ENCODE measurements at regions not wholly inside any gene's neighbourhood (a gene's known extent, or its start where the extent isn't known, plus 50 kb on each side); places are given as distances from the start of the nearest gene placed in this dataset.

- Mint-ChIP-seq H3K4me1 (ENCODE audit: unreplicated experiment) (peaks cover 5% of the 10 kb centered on the region), H3K9me3 (no peaks in the 10 kb centered on the region), H3K27me3 (no peaks in the 10 kb centered on the region), H3K36me3 (no peaks in the 10 kb centered on the region), H3K4me3 (no peak overlapping the region), H3K27ac (no peak overlapping the region)
- no peak for DNase-seq (ENCODE audit: extremely low spot score, unreplicated experiment)
- no peak for TF ChIP-seq CTCF (conservative IDR thresholded peaks at IDR 0.05)
Measured at GRCh38 chr1:157203166-157203565, 65.0 kb upstream of the ETV3 start.

GRCh38 chr1:157202331-157202730 lies 64.1 kb upstream of the ETV3 start:
- Mint-ChIP-seq H3K4me3 (no peak overlapping the region), H3K4me1 (ENCODE audit: unreplicated experiment) (peaks cover 5% of the 10 kb centered on the region), H3K9me3 (no peaks in the 10 kb centered on the region), H3K27me3 (no peaks in the 10 kb centered on the region), H3K27ac (no peak overlapping the region), H3K36me3 (no peaks in the 10 kb centered on the region)
- DNase-seq (ENCODE audit: extremely low spot score, unreplicated experiment): no peak
- no peak for TF ChIP-seq CTCF (conservative IDR thresholded peaks at IDR 0.05)

GRCh38 chr1:157201767-157202166 lies 63.6 kb upstream of the ETV3 start:
- H3K4me3 Mint-ChIP-seq: no peak overlapping the region
- DNase-seq (ENCODE audit: extremely low spot score, unreplicated experiment): no peak
- no peak for TF ChIP-seq CTCF (conservative IDR thresholded peaks at IDR 0.05)

GRCh38 chr1:157200451-157200850 lies 62.3 kb upstream of the ETV3 start:
- DNase-seq (ENCODE audit: extremely low spot score, unreplicated experiment): no peak
- H3K36me3 Mint-ChIP-seq: no peaks in the 10 kb centered on the region
- no peak overlapping the region for H3K27ac Mint-ChIP-seq
- H3K9me3 Mint-ChIP-seq: no peaks in the 10 kb centered on the region
- no peak for TF ChIP-seq CTCF (conservative IDR thresholded peaks at IDR 0.05)
- no peak overlapping the region for H3K4me3 Mint-ChIP-seq
- H3K4me1 Mint-ChIP-seq (ENCODE audit: unreplicated experiment): peaks cover 5% of the 10 kb centered on the region
- no peaks in the 10 kb centered on the region for H3K27me3 Mint-ChIP-seq

More at GRCh38 chr1:157201767-157202166, 63.6 kb upstream of the ETV3 start:
- Mint-ChIP-seq H3K27ac (no peak overlapping the region), H3K4me1 (ENCODE audit: unreplicated experiment) (peaks cover 5% of the 10 kb centered on the region), H3K27me3 (no peaks in the 10 kb centered on the region), H3K9me3 (no peaks in the 10 kb centered on the region), H3K36me3 (no peaks in the 10 kb centered on the region)

GRCh38 chr1:157199421-157199755 lies 61.2 kb upstream of the ETV3 start:
- Mint-ChIP-seq H3K27me3 (no peaks in the 10 kb centered on the region), H3K4me3 (no peak overlapping the region), H3K4me1 (ENCODE audit: unreplicated experiment) (peaks cover 5% of the 10 kb centered on the region), H3K27ac (no peak overlapping the region), H3K9me3 (no peaks in the 10 kb centered on the region), H3K36me3 (no peaks in the 10 kb centered on the region)
- TF ChIP-seq CTCF (conservative IDR thresholded peaks at IDR 0.05): no peak
- no peak for DNase-seq (ENCODE audit: extremely low spot score, unreplicated experiment)
